ENCODE measurements at regions not wholly inside any gene's neighbourhood (a gene's known extent, or its start where the extent isn't known, plus 50 kb on each side); places are given as distances from the start of the nearest gene placed in this dataset.

DNA sequence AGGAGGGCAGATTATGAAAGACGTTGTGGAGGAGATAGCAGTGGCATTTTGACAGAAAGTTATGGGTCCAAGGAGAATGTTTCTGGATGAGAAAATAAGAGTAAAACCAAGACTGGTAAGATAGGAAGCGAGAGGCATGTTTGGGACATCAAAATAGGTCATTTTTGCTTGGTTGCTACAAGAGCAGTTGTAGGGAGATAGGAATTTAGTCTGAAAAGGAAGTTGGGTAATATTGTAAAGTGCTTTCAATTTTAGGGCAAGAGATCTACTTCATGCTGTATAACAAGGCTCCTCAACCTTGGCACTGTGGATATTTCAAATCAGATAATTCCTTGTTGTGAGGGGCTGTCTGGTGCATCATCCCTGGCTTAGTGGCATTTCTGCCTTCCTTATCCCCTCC, 118.0 kb upstream of the DPH6 start:
- DNase-seq, result no peak

DNA sequence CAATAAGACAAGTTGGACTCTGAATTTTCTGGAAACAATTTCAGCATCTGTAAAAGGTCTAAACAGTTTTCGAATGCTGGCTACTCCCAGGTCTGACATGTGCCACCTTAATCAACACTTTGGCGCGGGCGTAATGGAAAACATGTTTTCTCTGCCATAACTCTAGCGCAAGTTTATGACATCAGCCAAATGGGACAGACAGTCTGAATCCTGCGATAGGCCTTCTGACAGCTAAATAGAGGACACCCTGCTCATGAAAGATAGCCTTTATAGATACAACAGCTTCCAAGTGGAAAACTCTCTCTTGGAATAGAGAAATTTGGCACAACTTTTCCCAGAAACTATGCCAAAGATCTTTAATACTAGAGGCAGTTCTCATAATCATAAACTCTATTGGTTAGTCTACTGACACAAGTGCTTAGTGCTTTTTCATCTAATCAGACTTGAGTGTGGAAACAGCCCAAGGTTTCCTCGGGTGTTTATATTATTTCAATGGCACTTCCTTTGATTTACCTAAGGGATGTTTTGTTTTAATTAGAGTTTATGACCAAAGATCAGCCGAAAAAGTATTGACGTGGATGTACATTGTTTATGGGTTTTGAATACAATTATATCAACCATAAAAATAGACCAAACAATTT, 120.1 kb upstream of the DPH6 start:
- no peak for DNase-seq

DNA sequence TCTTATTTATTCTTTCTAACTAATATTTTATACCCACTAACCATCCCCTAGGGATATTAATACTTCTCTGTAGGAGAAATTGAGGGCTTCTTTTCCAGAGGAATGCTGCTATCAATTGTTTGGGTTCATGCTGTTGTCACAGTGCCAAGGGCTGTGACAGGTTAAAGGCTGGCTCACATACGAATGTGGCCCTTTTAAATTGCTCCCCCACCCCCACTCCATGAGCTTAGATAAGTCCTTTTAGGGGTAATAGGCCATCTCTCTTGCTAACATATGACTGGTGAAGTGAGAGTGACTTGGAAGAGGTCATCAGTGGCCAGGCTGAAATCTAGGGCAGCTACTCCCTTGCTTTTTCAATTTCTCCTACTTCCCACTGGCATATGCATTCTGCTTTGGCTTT, 121.9 kb upstream of the DPH6 start:
- no peak for DNase-seq

GRCh38 chr15:35669021-35669420, 123.1 kb upstream of the DPH6 start:
- DNase-seq, result no peak

DNA sequence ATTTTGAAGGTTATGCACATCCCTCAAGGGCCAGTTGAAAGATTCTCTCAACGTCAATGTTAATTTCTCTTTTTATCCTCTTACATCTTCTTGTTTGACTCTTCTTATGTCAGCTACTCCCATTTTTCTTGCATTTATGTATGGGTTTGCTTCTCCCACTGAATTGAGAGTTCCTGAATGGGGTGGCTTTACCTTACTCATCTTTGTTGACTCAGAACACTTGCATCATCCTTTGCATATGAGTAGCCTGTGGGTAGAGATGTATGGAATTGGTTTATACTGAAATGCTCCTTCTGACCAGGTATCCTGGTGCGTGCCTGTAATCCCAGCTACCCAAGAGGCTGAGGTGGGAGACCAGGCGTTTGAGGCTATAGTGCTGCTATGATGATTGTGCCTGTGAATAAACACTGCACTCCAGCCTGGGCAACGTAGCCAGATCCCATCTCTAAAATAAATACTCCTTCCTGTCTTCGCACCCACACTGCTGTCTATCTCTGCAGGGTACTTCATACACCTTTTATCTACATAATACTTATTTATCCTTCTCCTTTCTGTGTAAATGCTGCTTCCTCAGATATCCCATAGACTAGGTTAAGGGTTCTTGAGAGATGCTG, 123.6 kb upstream of the DPH6 start:
- DNase-seq, result no peak

- DNase-seq, result no peak
Measured at GRCh38 chr15:35671197-35671596, 125.2 kb upstream of the DPH6 start.

DNA sequence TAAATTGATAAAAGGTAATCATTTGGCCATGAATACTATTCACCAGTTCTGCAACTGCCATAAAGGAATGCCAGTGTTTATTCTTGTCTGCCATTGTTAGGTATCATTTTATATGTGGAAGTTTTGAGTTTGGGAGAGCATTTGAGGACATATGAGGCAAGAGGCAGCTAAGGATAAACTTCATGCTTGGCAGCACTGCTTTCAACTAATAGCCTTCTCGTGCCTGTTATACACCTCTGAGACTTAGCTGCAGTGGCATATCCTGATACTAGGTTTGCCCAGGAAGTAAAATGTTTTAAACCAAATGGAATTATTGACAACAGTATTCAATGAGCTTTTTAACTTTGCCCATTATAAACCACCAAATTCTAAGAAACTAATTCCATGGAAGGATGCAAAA, 126.0 kb upstream of the DPH6 start:
- no peak for DNase-seq

- DNase-seq, result no peak
Measured at GRCh38 chr15:35673093-35673684, 127.2 kb upstream of the DPH6 start.

GRCh38 chr15:35674873-35675781, 129.2 kb upstream of the DPH6 start:
- DNase-seq, result no peak

DNA sequence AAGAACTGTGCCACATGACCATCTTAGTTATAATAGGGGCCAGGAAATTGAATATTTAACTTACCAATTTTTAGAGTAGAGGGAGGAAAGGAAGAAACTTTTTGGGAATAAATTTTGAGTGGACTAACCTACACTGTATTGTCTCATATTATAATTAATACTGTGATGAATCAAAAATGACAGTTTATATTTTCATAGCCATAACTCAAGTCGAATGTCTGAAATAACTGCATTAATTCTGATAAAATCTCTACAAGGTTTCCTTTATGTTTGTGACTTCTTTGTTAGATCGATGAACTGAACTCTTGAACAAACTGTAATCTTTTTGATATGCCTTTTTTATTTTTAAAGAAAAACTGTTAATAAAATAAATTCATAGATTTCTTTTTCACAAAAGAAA, 132.8 kb upstream of the DPH6 start:
- no peak for DNase-seq

GRCh38 chr15:35679186-35679585, 133.2 kb upstream of the DPH6 start:
- DNase-seq, result no peak

DNA sequence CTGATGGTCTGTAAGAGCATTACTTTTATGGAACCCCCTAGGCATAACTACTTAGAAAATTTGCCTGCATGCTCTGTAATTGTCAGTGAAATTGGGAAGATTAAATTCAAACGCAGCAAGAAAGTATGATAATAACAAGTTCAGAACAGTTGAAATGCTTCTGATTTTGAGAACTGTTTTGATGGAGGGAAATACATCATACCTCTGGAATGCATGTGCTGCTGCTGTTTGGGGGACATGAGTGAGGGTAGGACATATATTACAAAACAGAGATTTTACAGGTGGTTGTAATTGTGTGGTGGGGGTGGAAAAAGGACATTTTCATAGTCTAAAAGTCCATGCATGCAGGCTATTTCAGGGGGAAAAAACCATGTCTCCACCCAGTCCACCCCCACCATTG, 135.0 kb upstream of the DPH6 start:
- no peak for DNase-seq

DNA sequence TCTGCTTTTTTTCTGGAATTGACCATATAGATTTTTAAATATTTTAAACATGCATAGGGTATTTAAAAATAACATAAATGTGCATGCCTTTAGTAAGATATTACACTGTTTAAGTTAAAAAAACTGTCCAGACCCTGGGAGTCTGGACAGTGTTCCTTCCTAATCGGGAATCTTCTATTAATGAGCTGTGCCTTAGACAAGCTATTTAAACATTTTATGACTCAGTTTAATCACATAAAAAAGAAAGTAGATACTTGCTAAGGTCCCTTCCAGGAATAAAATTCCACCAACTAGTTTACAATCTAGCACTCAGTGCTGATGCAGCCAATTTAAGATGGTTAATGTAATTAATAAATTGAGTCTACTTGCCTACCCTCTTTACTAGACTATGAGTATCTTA, 140.4 kb upstream of the DPH6 start:
- DNase-seq, result no peak

DNA sequence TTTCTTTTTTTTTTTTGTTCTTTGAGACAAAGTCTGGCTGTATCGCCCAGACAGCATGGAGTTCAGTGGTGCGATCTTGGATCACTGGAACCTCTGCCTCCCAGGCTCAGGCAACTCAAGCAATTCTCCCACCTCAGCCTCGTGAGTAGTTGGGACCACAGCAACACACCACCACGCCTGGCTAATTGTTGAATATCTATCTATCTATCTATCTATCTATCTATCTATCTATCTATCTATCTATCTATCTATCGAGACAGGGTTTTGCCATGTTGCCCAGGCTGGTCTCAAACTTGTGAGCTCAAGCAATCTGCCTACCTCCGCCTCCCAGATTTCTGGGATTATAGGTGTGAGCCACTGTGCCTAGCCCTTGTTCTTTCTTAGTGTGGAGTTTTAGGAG, 143.3 kb upstream of the DPH6 start:
- DNase-seq, result no peak

GRCh38 chr15:35690089-35690488, 144.1 kb upstream of the DPH6 start:
- DNase-seq, result no peak

GRCh38 chr15:35690698-35691116, 144.7 kb upstream of the DPH6 start:
- no peak for DNase-seq

- no peak for DNase-seq
Measured at GRCh38 chr15:35691173-35691761, 145.3 kb upstream of the DPH6 start.

GRCh38 chr15:35691891-35692867, 146.2 kb upstream of the DPH6 start:
- DNase-seq, result no peak

DNA sequence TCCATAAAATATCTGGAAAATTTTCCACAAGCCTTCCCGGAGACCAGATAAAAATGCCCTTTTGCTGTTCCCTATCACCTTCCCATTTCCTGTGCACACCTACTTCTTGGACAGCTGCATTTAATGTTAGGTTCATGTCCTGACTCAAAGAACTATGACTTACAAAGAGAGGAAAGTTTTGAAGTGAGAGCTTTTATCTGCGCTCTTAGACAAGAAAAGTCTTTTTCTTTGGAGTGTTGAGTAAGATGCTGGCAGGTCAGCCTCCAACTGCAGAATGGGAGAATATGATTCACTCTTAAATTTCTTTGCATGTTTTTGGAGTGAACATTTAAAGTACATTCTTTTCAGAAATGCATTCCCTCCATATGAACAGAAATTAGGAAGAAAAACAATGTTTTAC, 147.3 kb upstream of the DPH6 start:
- no peak for DNase-seq

GRCh38 chr15:35693886-35694285, 147.9 kb upstream of the DPH6 start:
- no peak for DNase-seq

- no peak for DNase-seq
Measured at GRCh38 chr15:35695003-35695402, 149.0 kb upstream of the DPH6 start.

DNA sequence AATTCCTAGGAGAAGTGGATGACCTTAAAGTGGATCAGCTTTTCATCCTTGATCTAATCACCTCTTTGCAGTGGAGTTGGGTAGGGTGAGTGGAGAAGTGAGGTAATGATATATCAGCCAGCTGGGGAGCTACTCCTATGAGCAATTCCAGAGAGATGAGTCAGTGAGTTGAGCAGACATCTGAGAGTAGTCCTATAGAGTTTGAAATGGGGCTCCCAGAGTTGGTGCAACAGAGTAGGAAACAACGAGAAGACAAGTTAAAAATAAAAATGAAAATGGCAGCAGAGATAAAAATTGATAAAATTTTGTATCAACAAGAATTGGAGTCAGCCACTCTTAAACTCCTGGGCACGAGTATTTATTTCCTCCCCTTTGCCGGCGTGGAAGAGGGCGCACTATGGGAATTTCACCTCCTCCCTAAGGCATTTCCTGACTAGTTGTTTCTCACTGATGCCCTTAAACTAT, 150.8 kb upstream of the DPH6 start:
- DNase-seq, result no peak

Measured in NCI-H1930 (cell line).